SK-N-SH treated with all-trans-retinoic acid at 6 μM for 48 hours (cell line): ENCODE measurements at regions not wholly inside any gene's neighbourhood (a gene's known extent, or its start where the extent isn't known, plus 50 kb on each side); places are given as distances from the start of the nearest gene placed in this dataset.

Source experiments
- ATAC-seq: fragments of 200-7000 bp; cut with Tn5 transposase; 3 replicates; pipeline ENCODE4 v1.9.1; 2020; ENCODE audit warnings: mild to moderate bottlenecking, moderate library complexity
- ARNTL ChIP-seq: fragments of 450-650 bp; formaldehyde crosslinking; IDR thresholded peaks from 2 replicates; pipeline ENCODE4 v1.5.0; 2020; ENCODE audit warnings: low read depth, mild to moderate bottlenecking, moderate library complexity, borderline replicate concordance
- BACH2 ChIP-seq: fragments of 250-450 bp; sonication (Bioruptor Pico); IDR thresholded peaks from 2 replicates; pipeline ENCODE4 v1.9.0; 2021; ENCODE audit warnings: mild to moderate bottlenecking, borderline replicate concordance
- CSDC2 ChIP-seq: fragments of 250-450 bp; sonication (Bioruptor Pico); IDR thresholded peaks from 2 replicates; pipeline ENCODE4 v1.5.0; 2020; ENCODE audit warnings: mild to moderate bottlenecking, moderate library complexity
- ESRRG ChIP-seq: fragments of 250-450 bp; sonication (Bioruptor Pico); IDR thresholded peaks from 2 replicates; pipeline ENCODE4 v1.6.1; 2021; ENCODE audit warnings: mild to moderate bottlenecking
- GLIS3 ChIP-seq: fragments of 250-450 bp; sonication (Bioruptor Pico); IDR thresholded peaks from 2 replicates; pipeline ENCODE4 v1.5.0; 2020; ENCODE audit warnings: mild to moderate bottlenecking, moderate library complexity
- ISL1 ChIP-seq: fragments of 250-450 bp; sonication (Bioruptor Pico); IDR thresholded peaks from 2 replicates; pipeline ENCODE4 v2.1.2; 2022; ENCODE audit warnings: mild to moderate bottlenecking, moderate library complexity
- OSR1 ChIP-seq: fragments of 250-450 bp; sonication (Bioruptor Pico); IDR thresholded peaks from 2 replicates; pipeline ENCODE4 v1.8.0; 2022; ENCODE audit warnings: moderate library complexity, mild to moderate bottlenecking, inconsistent platforms
- PPARA ChIP-seq: fragments of 250-450 bp; sonication (Bioruptor Pico); IDR thresholded peaks from 2 replicates; pipeline ENCODE4 v1.5.0; 2020; ENCODE audit warnings: mild to moderate bottlenecking, borderline replicate concordance
- RARB ChIP-seq: fragments of 250-450 bp; sonication (Bioruptor Pico); IDR thresholded peaks from 2 replicates; pipeline ENCODE4 v1.8.0; 2021; ENCODE audit warnings: mild to moderate bottlenecking, moderate library complexity
- SNAI2 ChIP-seq: fragments of 250-450 bp; sonication (Bioruptor Pico); IDR thresholded peaks from 2 replicates; pipeline ENCODE4 v1.5.0; 2020; ENCODE audit warnings: mild to moderate bottlenecking, moderate library complexity
- TCF4 ChIP-seq: fragments of 250-450 bp; sonication (Bioruptor Pico); IDR thresholded peaks from 2 replicates; pipeline ENCODE4 v1.8.0; 2021; ENCODE audit warnings: mild to moderate bottlenecking, moderate library complexity, borderline replicate concordance
- TOX ChIP-seq: fragments of 250-450 bp; sonication (Bioruptor Pico); IDR thresholded peaks from 2 replicates; pipeline ENCODE4 v1.8.0; 2021; ENCODE audit warnings: mild to moderate bottlenecking, moderate library complexity, borderline replicate concordance
- ZC3H10 ChIP-seq: fragments of 250-450 bp; sonication (Bioruptor Pico); IDR thresholded peaks from 2 replicates; pipeline ENCODE4 v1.5.1; 2021; ENCODE audit warnings: mild to moderate bottlenecking, moderate library complexity
- ZFP3 ChIP-seq: fragments of 250-450 bp; sonication (Bioruptor Pico); IDR thresholded peaks from 2 replicates; pipeline ENCODE4 v1.5.0; 2020; ENCODE audit warnings: mild to moderate bottlenecking, moderate library complexity
- ZNF565 ChIP-seq: fragments of 450-650 bp; formaldehyde crosslinking; conservative IDR thresholded peaks from 2 replicates; pipeline ENCODE4 v1.5.0; 2020; ENCODE audit warnings: low read depth, mild to moderate bottlenecking, moderate library complexity
- ZNF70 ChIP-seq: fragments of 450-650 bp; formaldehyde crosslinking; IDR thresholded peaks from 2 replicates; pipeline ENCODE4 v1.5.0; 2020; ENCODE audit warnings: mild to moderate bottlenecking, moderate library complexity
- ZNF8 ChIP-seq: fragments of 450-650 bp; formaldehyde crosslinking; IDR thresholded peaks from 2 replicates; pipeline ENCODE4 v1.5.0; 2020; ENCODE audit warnings: mild to moderate bottlenecking, moderate library complexity
- TF ChIP-seq, protein P1 (sequence below): fragments of 250-450 bp; sonication (Bioruptor Pico); IDR thresholded peaks from 2 replicates; pipeline ENCODE4 v1.5.1; 2020; ENCODE audit warnings: low read depth, mild to moderate bottlenecking, moderate library complexity
- TF ChIP-seq, protein P2 (sequence below): fragments of 250-450 bp; sonication (Bioruptor Pico); IDR thresholded peaks from 2 replicates; pipeline ENCODE4 v1.8.0; 2020; ENCODE audit warnings: mild to moderate bottlenecking, moderate library complexity, borderline replicate concordance
- TF ChIP-seq, protein P3 (sequence below): fragments of 250-450 bp; sonication (Bioruptor Pico); IDR thresholded peaks from 2 replicates; pipeline ENCODE4 v1.5.0; 2020; ENCODE audit warnings: mild to moderate bottlenecking, moderate library complexity
- TF ChIP-seq, protein P4 (sequence below): fragments of 250-450 bp; sonication (Bioruptor Pico); IDR thresholded peaks from 2 replicates; pipeline ENCODE4 v1.5.1; 2021; ENCODE audit warnings: mild to moderate bottlenecking, moderate library complexity

DNA sequence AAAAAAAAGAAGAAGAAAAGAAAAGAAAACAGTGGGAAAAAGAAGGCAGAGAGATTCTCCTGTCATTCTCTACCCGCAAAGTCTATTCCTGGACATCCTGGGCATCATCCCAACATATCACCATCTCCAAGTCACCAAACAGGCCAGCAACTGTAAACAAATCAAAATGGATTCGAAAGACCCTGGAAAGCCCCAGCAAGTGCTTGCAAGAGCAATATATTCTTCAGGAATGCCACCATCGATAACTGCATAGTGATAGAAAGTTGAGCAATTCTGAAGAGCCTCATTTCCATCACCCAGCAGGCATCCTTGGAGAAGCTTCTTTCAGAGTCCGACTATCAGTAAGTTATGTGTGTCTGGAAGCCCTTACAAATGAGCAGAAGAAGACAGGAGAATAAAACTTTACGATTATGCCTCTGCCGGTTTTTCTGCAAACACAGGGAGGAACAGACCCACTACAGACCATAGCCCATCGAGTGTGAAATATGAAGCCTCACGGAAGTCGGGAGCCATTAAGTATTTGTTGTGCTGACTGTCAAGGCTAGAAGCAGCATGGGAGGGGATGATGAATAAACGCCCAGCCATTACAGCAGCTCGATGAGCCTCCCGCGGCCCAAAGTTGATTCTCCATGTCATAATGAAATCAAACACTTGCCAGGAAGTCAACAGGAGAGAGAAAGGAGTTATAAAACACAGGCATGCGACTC is 64.5 kb upstream of the SEC14L1 start:
- no peak for ATAC-seq
- no peak for TF ChIP-seq SNAI2
- no peak for TF ChIP-seq PPARA (CRISPR knock-in tag)
- TF ChIP-seq, protein P1, sequence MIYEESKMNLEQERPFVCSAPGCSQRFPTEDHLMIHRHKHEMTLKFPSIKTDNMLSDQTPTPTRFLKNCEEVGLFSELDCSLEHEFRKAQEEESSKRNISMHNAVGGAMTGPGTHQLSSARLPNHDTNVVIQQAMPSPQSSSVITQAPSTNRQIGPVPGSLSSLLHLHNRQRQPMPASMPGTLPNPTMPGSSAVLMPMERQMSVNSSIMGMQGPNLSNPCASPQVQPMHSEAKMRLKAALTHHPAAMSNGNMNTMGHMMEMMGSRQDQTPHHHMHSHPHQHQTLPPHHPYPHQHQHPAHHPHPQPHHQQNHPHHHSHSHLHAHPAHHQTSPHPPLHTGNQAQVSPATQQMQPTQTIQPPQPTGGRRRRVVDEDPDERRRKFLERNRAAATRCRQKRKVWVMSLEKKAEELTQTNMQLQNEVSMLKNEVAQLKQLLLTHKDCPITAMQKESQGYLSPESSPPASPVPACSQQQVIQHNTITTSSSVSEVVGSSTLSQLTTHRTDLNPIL: no peak
- TF ChIP-seq CSDC2: no peak
- no peak for TF ChIP-seq TCF4 (CRISPR knock-in tag)
- no peak for TF ChIP-seq OSR1 (CRISPR knock-in tag)
- TF ChIP-seq, protein P2, sequence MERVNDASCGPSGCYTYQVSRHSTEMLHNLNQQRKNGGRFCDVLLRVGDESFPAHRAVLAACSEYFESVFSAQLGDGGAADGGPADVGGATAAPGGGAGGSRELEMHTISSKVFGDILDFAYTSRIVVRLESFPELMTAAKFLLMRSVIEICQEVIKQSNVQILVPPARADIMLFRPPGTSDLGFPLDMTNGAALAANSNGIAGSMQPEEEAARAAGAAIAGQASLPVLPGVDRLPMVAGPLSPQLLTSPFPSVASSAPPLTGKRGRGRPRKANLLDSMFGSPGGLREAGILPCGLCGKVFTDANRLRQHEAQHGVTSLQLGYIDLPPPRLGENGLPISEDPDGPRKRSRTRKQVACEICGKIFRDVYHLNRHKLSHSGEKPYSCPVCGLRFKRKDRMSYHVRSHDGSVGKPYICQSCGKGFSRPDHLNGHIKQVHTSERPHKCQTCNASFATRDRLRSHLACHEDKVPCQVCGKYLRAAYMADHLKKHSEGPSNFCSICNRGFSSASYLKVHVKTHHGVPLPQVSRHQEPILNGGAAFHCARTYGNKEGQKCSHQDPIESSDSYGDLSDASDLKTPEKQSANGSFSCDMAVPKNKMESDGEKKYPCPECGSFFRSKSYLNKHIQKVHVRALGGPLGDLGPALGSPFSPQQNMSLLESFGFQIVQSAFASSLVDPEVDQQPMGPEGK: no peak
- TF ChIP-seq BACH2 (CRISPR knock-in tag): no peak
- TF ChIP-seq ESRRG (CRISPR knock-in tag): no peak
- no peak for TF ChIP-seq ZNF70 (CRISPR knock-in tag)
- TF ChIP-seq ZNF8 (CRISPR knock-in tag): no peak
- TF ChIP-seq ISL1 (CRISPR knock-in tag): no peak
- TF ChIP-seq ZFP3: no peak
- TF ChIP-seq GLIS3 (CRISPR knock-in tag): no peak
- TF ChIP-seq, protein P3, sequence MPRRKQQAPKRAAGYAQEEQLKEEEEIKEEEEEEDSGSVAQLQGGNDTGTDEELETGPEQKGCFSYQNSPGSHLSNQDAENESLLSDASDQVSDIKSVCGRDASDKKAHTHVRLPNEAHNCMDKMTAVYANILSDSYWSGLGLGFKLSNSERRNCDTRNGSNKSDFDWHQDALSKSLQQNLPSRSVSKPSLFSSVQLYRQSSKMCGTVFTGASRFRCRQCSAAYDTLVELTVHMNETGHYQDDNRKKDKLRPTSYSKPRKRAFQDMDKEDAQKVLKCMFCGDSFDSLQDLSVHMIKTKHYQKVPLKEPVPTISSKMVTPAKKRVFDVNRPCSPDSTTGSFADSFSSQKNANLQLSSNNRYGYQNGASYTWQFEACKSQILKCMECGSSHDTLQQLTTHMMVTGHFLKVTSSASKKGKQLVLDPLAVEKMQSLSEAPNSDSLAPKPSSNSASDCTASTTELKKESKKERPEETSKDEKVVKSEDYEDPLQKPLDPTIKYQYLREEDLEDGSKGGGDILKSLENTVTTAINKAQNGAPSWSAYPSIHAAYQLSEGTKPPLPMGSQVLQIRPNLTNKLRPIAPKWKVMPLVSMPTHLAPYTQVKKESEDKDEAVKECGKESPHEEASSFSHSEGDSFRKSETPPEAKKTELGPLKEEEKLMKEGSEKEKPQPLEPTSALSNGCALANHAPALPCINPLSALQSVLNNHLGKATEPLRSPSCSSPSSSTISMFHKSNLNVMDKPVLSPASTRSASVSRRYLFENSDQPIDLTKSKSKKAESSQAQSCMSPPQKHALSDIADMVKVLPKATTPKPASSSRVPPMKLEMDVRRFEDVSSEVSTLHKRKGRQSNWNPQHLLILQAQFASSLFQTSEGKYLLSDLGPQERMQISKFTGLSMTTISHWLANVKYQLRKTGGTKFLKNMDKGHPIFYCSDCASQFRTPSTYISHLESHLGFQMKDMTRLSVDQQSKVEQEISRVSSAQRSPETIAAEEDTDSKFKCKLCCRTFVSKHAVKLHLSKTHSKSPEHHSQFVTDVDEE (CRISPR knock-in tag): no peak

DNA sequence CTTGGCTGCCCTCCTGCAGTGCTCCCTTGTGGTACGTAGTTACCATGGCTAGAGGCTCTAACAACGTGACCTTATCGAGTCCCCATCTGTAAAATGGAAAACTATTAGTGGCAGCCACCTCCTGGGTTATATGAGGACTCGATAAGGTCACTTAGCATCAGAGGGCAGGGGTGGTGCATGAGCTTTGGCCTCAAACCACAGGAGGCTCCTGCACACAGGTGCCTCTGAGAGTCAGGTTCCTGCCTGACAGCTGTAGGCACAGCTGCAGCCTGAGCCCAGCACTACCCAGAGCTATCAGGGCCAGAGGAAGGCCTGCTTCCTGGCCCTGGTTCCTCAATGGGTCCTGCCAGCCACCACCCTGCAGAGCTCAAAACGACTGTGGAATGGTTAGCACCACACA is 57.2 kb upstream of the SEC14L1 start:
- no peak for ATAC-seq
- no peak for TF ChIP-seq PPARA (CRISPR knock-in tag)
- no peak for TF ChIP-seq ISL1 (CRISPR knock-in tag)
- TF ChIP-seq GLIS3 (CRISPR knock-in tag): no peak
- TF ChIP-seq ARNTL (CRISPR knock-in tag): no peak
- no peak for TF ChIP-seq SNAI2
- TF ChIP-seq TOX (CRISPR knock-in tag): no peak
- TF ChIP-seq, protein P3 (CRISPR knock-in tag): no peak
- no peak for TF ChIP-seq ZNF565
- no peak for TF ChIP-seq ZC3H10
- TF ChIP-seq, protein P4, sequence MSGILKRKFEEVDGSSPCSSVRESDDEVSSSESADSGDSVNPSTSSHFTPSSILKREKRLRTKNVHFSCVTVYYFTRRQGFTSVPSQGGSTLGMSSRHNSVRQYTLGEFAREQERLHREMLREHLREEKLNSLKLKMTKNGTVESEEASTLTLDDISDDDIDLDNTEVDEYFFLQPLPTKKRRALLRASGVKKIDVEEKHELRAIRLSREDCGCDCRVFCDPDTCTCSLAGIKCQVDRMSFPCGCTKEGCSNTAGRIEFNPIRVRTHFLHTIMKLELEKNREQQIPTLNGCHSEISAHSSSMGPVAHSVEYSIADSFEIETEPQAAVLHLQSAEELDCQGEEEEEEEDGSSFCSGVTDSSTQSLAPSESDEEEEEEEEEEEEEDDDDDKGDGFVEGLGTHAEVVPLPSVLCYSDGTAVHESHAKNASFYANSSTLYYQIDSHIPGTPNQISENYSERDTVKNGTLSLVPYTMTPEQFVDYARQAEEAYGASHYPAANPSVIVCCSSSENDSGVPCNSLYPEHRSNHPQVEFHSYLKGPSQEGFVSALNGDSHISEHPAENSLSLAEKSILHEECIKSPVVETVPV (CRISPR knock-in tag): no peak
- no peak for TF ChIP-seq RARB (CRISPR knock-in tag)
- TF ChIP-seq, protein P2: no peak
- TF ChIP-seq, all 23 proteins: peak for 0
